ENCODE measurements at regions not wholly inside any gene's neighbourhood (a gene's known extent, or its start where the extent isn't known, plus 50 kb on each side); places are given as distances from the start of the nearest gene placed in this dataset.
"Not testable (repeated sequence)": the region's sequence is repeated elsewhere in the genome, so short reads cannot be mapped to it uniquely, and the experiment has no call there.

- WGBS (ENCODE audit: insufficient coverage), result 38% methylated on average over 5 of the region's 5 CpGs
- Histone ChIP-seq H3K4me3 (ENCODE audit: low read length) (no peak overlapping the region), H3K27ac (ENCODE audit: low read length) (no peak overlapping the region), H3K4me1 (ENCODE audit: control insufficient read depth, insufficient read depth, low read length) (no peaks in the 10 kb centered on the region), H3K9me3 (replicated peaks; ENCODE audit: control insufficient read depth, low read depth, low read length) (no peaks in the 10 kb centered on the region), H3K27me3 (ENCODE audit: control insufficient read depth, insufficient read depth, low read length) (peaks cover 18% of the 10 kb centered on the region), H3K36me3 (ENCODE audit: control insufficient read depth, insufficient read depth, low read length) (no peaks in the 10 kb centered on the region)
- DNase-seq, result no peak
Measured at GRCh38 chr1:10918531-10918930, 93.9 kb upstream of the TARDBP start.

- Histone ChIP-seq H3K4me1 (ENCODE audit: control insufficient read depth, insufficient read depth, low read length) (no peaks in the 10 kb centered on the region), H3K27me3 (ENCODE audit: control insufficient read depth, insufficient read depth, low read length) (peaks cover 13% of the 10 kb centered on the region), H3K4me3 (ENCODE audit: low read length) (no peak overlapping the region), H3K36me3 (ENCODE audit: control insufficient read depth, insufficient read depth, low read length) (no peaks in the 10 kb centered on the region), H3K27ac (ENCODE audit: low read length) (no peak overlapping the region), H3K9me3 (replicated peaks; ENCODE audit: control insufficient read depth, low read depth, low read length) (no peaks in the 10 kb centered on the region)
- 40% methylated on average over 4 of the region's 9 CpGs for WGBS (ENCODE audit: insufficient coverage)
- no peak for DNase-seq
Measured at GRCh38 chr1:10920063-10920626, 92.3 kb upstream of the TARDBP start.

- WGBS (ENCODE audit: insufficient coverage), result 68% methylated on average over 3 of the region's 8 CpGs
Measured at GRCh38 chr1:10922315-10923060, 90.0 kb upstream of the TARDBP start.

GRCh38 chr1:10924030-10924429 lies 88.4 kb upstream of the TARDBP start:
- 100% methylated on average over 1 of the region's 4 CpGs for WGBS (ENCODE audit: insufficient coverage)
- DNase-seq, result no peak

More at GRCh38 chr1:10922315-10923060, 90.0 kb upstream of the TARDBP start:
- not testable (repeated sequence) for H3K4me1 ChIP-seq (ENCODE audit: control insufficient read depth, insufficient read depth, low read length); H3K4me3 ChIP-seq (ENCODE audit: low read length); H3K27me3 ChIP-seq (ENCODE audit: control insufficient read depth, insufficient read depth, low read length); H3K27ac ChIP-seq (ENCODE audit: low read length); DNase-seq; H3K36me3 ChIP-seq (ENCODE audit: control insufficient read depth, insufficient read depth, low read length); H3K9me3 ChIP-seq (replicated peaks; ENCODE audit: control insufficient read depth, low read depth, low read length)

GRCh38 chr1:10928654-10929053 lies 83.8 kb upstream of the TARDBP start:
- H3K36me3 ChIP-seq (ENCODE audit: control insufficient read depth, insufficient read depth, low read length), result no peaks in the 10 kb centered on the region
- no peaks in the 10 kb centered on the region for H3K4me1 ChIP-seq (ENCODE audit: control insufficient read depth, insufficient read depth, low read length)
- H3K9me3 ChIP-seq (replicated peaks; ENCODE audit: control insufficient read depth, low read depth, low read length), result peaks cover 7% of the 10 kb centered on the region
- WGBS (ENCODE audit: insufficient coverage), result 57% methylated on average over 1 of the region's 4 CpGs
- no peak overlapping the region for H3K27ac ChIP-seq (ENCODE audit: low read length)
- no peak for DNase-seq
- H3K27me3 ChIP-seq (ENCODE audit: control insufficient read depth, insufficient read depth, low read length), result peaks cover 3% of the 10 kb centered on the region
- no peak overlapping the region for H3K4me3 ChIP-seq (ENCODE audit: low read length)

More at GRCh38 chr1:10924030-10924429, 88.4 kb upstream of the TARDBP start:
- Histone ChIP-seq H3K27me3 (ENCODE audit: control insufficient read depth, insufficient read depth, low read length) (peaks cover 6% of the 10 kb centered on the region), H3K27ac (ENCODE audit: low read length) (no peak overlapping the region), H3K36me3 (ENCODE audit: control insufficient read depth, insufficient read depth, low read length) (no peaks in the 10 kb centered on the region), H3K9me3 (replicated peaks; ENCODE audit: control insufficient read depth, low read depth, low read length) (peaks cover 7% of the 10 kb centered on the region), H3K4me1 (ENCODE audit: control insufficient read depth, insufficient read depth, low read length) (no peaks in the 10 kb centered on the region), H3K4me3 (ENCODE audit: low read length) (no peak overlapping the region)

GRCh38 chr1:10932088-10932487 lies 80.4 kb upstream of the TARDBP start:
- no peaks in the 10 kb centered on the region for H3K4me1 ChIP-seq (ENCODE audit: control insufficient read depth, insufficient read depth, low read length)
- no peaks in the 10 kb centered on the region for H3K36me3 ChIP-seq (ENCODE audit: control insufficient read depth, insufficient read depth, low read length)
- no peak overlapping the region for H3K4me3 ChIP-seq (ENCODE audit: low read length)
- peaks cover 20% of the 10 kb centered on the region for H3K27me3 ChIP-seq (ENCODE audit: control insufficient read depth, insufficient read depth, low read length)
- no peak overlapping the region for H3K27ac ChIP-seq (ENCODE audit: low read length)
- no peak for DNase-seq
- 63% methylated on average over 2 of the region's 6 CpGs for WGBS (ENCODE audit: insufficient coverage)
- H3K9me3 ChIP-seq (replicated peaks; ENCODE audit: control insufficient read depth, low read depth, low read length), result peaks cover 7% of the 10 kb centered on the region

- no peak overlapping the region for H3K4me3 ChIP-seq (ENCODE audit: low read length)
- H3K27me3 ChIP-seq (ENCODE audit: control insufficient read depth, insufficient read depth, low read length), result peaks cover 22% of the 10 kb centered on the region
- no peaks in the 10 kb centered on the region for H3K9me3 ChIP-seq (replicated peaks; ENCODE audit: control insufficient read depth, low read depth, low read length)
- 46% methylated on average over 11 of the region's 12 CpGs for WGBS (ENCODE audit: insufficient coverage)
- H3K36me3 ChIP-seq (ENCODE audit: control insufficient read depth, insufficient read depth, low read length), result no peaks in the 10 kb centered on the region
- no peaks in the 10 kb centered on the region for H3K4me1 ChIP-seq (ENCODE audit: control insufficient read depth, insufficient read depth, low read length)
- no peak overlapping the region for H3K27ac ChIP-seq (ENCODE audit: low read length)
- DNase-seq, result no peak
Measured at GRCh38 chr1:10934150-10934818, 78.2 kb upstream of the TARDBP start.

GRCh38 chr1:10935246-10935645 lies 77.2 kb upstream of the TARDBP start:
- H3K9me3 ChIP-seq (replicated peaks; ENCODE audit: control insufficient read depth, low read depth, low read length), result no peaks in the 10 kb centered on the region
- 58% methylated on average over 6 of the region's 8 CpGs for WGBS (ENCODE audit: insufficient coverage)
- DNase-seq, result no peak
- peaks cover 25% of the 10 kb centered on the region for H3K27me3 ChIP-seq (ENCODE audit: control insufficient read depth, insufficient read depth, low read length)
- no peak overlapping the region for H3K27ac ChIP-seq (ENCODE audit: low read length)
- peaks cover 6% of the 10 kb centered on the region for H3K4me1 ChIP-seq (ENCODE audit: control insufficient read depth, insufficient read depth, low read length)
- no peak overlapping the region for H3K4me3 ChIP-seq (ENCODE audit: low read length)
- H3K36me3 ChIP-seq (ENCODE audit: control insufficient read depth, insufficient read depth, low read length), result no peaks in the 10 kb centered on the region

GRCh38 chr1:10935724-10936123 lies 76.7 kb upstream of the TARDBP start:
- Histone ChIP-seq H3K27ac (ENCODE audit: low read length) (no peak overlapping the region), H3K36me3 (ENCODE audit: control insufficient read depth, insufficient read depth, low read length) (no peaks in the 10 kb centered on the region), H3K4me1 (ENCODE audit: control insufficient read depth, insufficient read depth, low read length) (peaks cover 8% of the 10 kb centered on the region), H3K9me3 (replicated peaks; ENCODE audit: control insufficient read depth, low read depth, low read length) (no peaks in the 10 kb centered on the region), H3K4me3 (ENCODE audit: low read length) (no peak overlapping the region), H3K27me3 (ENCODE audit: control insufficient read depth, insufficient read depth, low read length) (peaks cover 25% of the 10 kb centered on the region)
- 75% methylated on average over 2 of the region's 7 CpGs for WGBS (ENCODE audit: insufficient coverage)
- DNase-seq, result no peak

Data from muscle of leg (tissue), 3 donors.